ENCODE measurements at regions not wholly inside any gene's neighbourhood (a gene's known extent, or its start where the extent isn't known, plus 50 kb on each side); places are given as distances from the start of the nearest gene placed in this dataset.

- no peak for TF ChIP-seq CTCF (IDR thresholded peaks at IDR 0.05)
- no CpG with 5 or more reads among the region's 1 CpG for WGBS (ENCODE audit: insufficient coverage)
Measured at GRCh38 chrX:95823796-95824195, 860.8 kb upstream of the DIAPH2 start.

GRCh38 chrX:95835223-95835622, 849.4 kb upstream of the DIAPH2 start:
- Histone ChIP-seq H3K27me3 (ENCODE audit: control insufficient read depth, insufficient read depth, low read length) (no peaks in the 10 kb centered on the region), H3K4me3 (ENCODE audit: low read length) (no peak overlapping the region), H3K36me3 (ENCODE audit: control insufficient read depth, insufficient read depth, low read length) (no peaks in the 10 kb centered on the region), H3K9me3 (ENCODE audit: control insufficient read depth, insufficient read depth, low read length) (peaks cover 4% of the 10 kb centered on the region), H3K27ac (ENCODE audit: low read length) (no peak overlapping the region), H3K4me1 (ENCODE audit: control insufficient read depth, insufficient read depth, low read length) (no peaks in the 10 kb centered on the region)
- ATAC-seq (no peak), DNase-seq (no peak)
- Mint-ChIP-seq H3K27ac (no peak overlapping the region), H3K36me3 (no peaks in the 10 kb centered on the region), H3K27me3 (ENCODE audit: low read depth in 2 of 2) (no peaks in the 10 kb centered on the region), H3K9me3 (peaks cover 0 to 15% of the 10 kb centered on the region in 2 donors), H3K4me3 (no peak overlapping the region), H3K4me1 (no peaks in the 10 kb centered on the region)
- WGBS (ENCODE audit: insufficient coverage) = 82% methylated on average over 6 of the region's 6 CpGs
- no peak for TF ChIP-seq CTCF (IDR thresholded peaks at IDR 0.05)
- intact Hi-C loops (cut with micrococcal nuclease) = no loop called here

More at GRCh38 chrX:95823796-95824195, 860.8 kb upstream of the DIAPH2 start:
- DNase-seq = no peak
- Mint-ChIP-seq H3K4me1 (no peaks in the 10 kb centered on the region), H3K27me3 (ENCODE audit: low read depth in 2 of 2) (no peaks in the 10 kb centered on the region), H3K36me3 (peaks cover 7% of the 10 kb centered on the region), H3K27ac (no peak overlapping the region), H3K4me3 (no peak overlapping the region), H3K9me3 (no peaks in the 10 kb centered on the region)
- no peaks in the 10 kb centered on the region for H3K9me3 ChIP-seq (ENCODE audit: control insufficient read depth, insufficient read depth, low read length)
- H3K4me3 ChIP-seq (ENCODE audit: low read length) = no peak overlapping the region
- no peaks in the 10 kb centered on the region for H3K4me1 ChIP-seq (ENCODE audit: control insufficient read depth, insufficient read depth, low read length)
- no peak overlapping the region for H3K27ac ChIP-seq (ENCODE audit: low read length)
- intact Hi-C loops (cut with micrococcal nuclease) = no loop called here
- ATAC-seq = no peak
- H3K36me3 ChIP-seq (ENCODE audit: control insufficient read depth, insufficient read depth, low read length) = no peaks in the 10 kb centered on the region
- H3K27me3 ChIP-seq (ENCODE audit: control insufficient read depth, insufficient read depth, low read length) = no peaks in the 10 kb centered on the region

- H3K27me3 Mint-ChIP-seq (ENCODE audit: low read depth in 2 of 2) = no peaks in the 10 kb centered on the region
- ATAC-seq (no peak), DNase-seq (no peak)
- no peak for TF ChIP-seq CTCF (IDR thresholded peaks at IDR 0.05)
- no peak overlapping the region for H3K27ac ChIP-seq (ENCODE audit: low read length)
- WGBS (ENCODE audit: insufficient coverage) = 100% methylated on average over 1 of the region's 1 CpG
- H3K36me3 Mint-ChIP-seq = no peaks in the 10 kb centered on the region
- intact Hi-C loops (cut with micrococcal nuclease) = no loop called here
- no peaks in the 10 kb centered on the region for H3K36me3 ChIP-seq (ENCODE audit: control insufficient read depth, insufficient read depth, low read length)
- H3K4me3 ChIP-seq (ENCODE audit: low read length) = no peak overlapping the region
- no peaks in the 10 kb centered on the region for H3K4me1 ChIP-seq (ENCODE audit: control insufficient read depth, insufficient read depth, low read length)
- no peak overlapping the region for H3K4me3 Mint-ChIP-seq
- H3K4me1 Mint-ChIP-seq = no peaks in the 10 kb centered on the region
- peaks cover 0 to 15% of the 10 kb centered on the region in 2 donors for H3K9me3 Mint-ChIP-seq
- no peak overlapping the region for H3K27ac Mint-ChIP-seq
- H3K27me3 ChIP-seq (ENCODE audit: control insufficient read depth, insufficient read depth, low read length) = no peaks in the 10 kb centered on the region
- peaks cover 4% of the 10 kb centered on the region for H3K9me3 ChIP-seq (ENCODE audit: control insufficient read depth, insufficient read depth, low read length)
Measured at GRCh38 chrX:95836517-95836916, 848.1 kb upstream of the DIAPH2 start.

GRCh38 chrX:95841863-95842262, 842.8 kb upstream of the DIAPH2 start:
- H3K4me1 Mint-ChIP-seq = no peaks in the 10 kb centered on the region
- H3K9me3 ChIP-seq (ENCODE audit: control insufficient read depth, insufficient read depth, low read length) = peaks cover 4% of the 10 kb centered on the region
- H3K4me1 ChIP-seq (ENCODE audit: control insufficient read depth, insufficient read depth, low read length) = no peaks in the 10 kb centered on the region
- no peak overlapping the region for H3K27ac ChIP-seq (ENCODE audit: low read length)
- ATAC-seq = no peak
- H3K9me3 Mint-ChIP-seq = peaks cover 0 to 2% of the 10 kb centered on the region in 2 donors
- H3K4me3 ChIP-seq (ENCODE audit: low read length) = no peak overlapping the region
- no peak overlapping the region for H3K4me3 Mint-ChIP-seq
- no peak overlapping the region for H3K27ac Mint-ChIP-seq
- no peaks in the 10 kb centered on the region for H3K27me3 Mint-ChIP-seq (ENCODE audit: low read depth in 2 of 2)
- intact Hi-C loops (cut with micrococcal nuclease) = no loop called here
- H3K36me3 ChIP-seq (ENCODE audit: control insufficient read depth, insufficient read depth, low read length) = no peaks in the 10 kb centered on the region
- DNase-seq = no peak
- no peaks in the 10 kb centered on the region for H3K27me3 ChIP-seq (ENCODE audit: control insufficient read depth, insufficient read depth, low read length)
- no peaks in the 10 kb centered on the region for H3K36me3 Mint-ChIP-seq
- TF ChIP-seq CTCF (IDR thresholded peaks at IDR 0.05) = no peak
